NCI-H526 (cell line): ENCODE measurements at regions not wholly inside any gene's neighbourhood (a gene's known extent, or its start where the extent isn't known, plus 50 kb on each side); places are given as distances from the start of the nearest gene placed in this dataset.
A peak's percentile ranks its signal among the peaks of the same experiment; 100 is the strongest.

Source experiments
- DNase-seq, 2 experiments: peaks; one replicate each; lab custom pipeline; 2025; lab: John Stamatoyannopoulos, UW

DNA sequence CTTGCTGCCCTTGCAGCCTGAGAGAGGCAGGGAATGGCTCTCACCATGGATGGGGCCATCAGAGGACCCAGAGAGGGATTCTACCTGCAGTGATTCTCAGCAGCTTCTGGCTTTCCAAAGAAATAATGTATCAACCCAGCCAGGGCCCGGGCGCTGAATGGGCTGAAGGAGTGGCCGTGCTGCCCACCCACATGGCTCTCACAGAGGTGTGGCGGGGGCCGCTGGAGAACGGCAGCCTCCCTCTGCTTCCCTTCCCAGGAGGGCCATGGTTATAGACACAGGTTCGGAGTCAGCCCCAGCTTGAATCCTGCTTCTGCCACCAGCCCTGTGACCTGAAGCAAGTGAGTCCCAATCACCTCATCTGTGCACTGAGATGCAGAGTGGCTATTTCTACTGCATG lies 82.7 kb downstream of the THAP12 start:
- no peak for DNase-seq

DNA sequence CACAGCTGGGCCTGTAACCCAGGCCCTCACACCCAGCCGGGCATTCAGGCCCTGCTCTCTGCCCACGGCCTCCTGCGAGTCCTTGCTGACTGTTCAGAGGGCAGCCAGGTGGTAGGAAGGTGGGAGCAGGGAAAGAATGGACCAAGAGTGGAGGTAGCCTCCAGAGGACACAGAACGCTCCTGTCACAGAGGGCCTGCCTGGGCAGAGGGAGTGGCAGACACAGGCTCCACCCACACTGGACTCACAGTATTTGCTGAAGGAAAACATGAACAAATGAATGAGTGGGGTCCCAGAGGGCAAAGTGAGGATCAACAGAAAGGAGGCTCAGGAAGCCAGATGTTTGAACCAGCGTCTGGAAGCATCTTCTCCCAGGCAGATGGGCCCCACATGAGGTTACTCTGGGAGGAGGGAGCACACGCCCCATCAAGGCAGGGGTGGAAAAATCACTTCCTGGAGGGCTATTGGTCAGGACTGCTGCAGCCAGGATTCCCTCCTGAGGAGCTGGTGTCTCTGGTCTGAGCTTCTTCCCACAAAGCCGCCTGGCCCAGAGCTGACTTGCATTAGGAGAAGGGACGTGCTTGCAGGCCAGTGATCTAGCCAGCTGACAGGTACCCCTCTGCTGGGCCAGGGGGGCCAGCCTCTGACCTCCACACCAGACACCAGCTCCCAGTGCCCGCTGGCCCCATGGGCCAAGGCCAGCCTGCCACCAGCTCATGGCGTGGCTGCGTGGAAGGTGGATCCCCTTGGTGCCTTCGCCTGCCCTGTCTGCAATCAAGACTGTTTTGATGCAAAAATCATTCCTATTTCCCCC lies 84.0 kb downstream of the THAP12 start:
- DNase-seq = no peak

DNA sequence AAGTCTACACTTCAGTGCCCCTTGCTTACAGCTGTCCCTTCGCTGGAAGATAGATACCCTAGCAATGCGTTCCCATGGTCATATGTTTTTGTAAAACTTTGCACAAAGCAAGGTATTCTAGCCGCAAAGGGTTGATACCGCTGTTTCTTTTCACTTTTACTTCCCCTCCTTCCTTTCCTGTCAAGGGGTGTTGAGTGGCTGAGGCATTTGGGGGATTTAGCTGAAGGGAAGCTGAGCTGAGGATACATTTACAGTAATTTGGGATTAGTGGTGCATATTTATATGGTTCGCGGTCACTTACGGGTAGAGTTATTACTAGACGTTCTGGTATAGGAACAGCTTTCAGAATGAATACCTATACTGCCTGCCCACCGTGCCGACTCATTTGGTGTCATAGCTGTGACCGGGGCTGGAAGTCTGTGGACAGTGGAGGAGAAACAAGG lies 86.9 kb upstream of the WNT11 start:
- no peak for DNase-seq

DNA sequence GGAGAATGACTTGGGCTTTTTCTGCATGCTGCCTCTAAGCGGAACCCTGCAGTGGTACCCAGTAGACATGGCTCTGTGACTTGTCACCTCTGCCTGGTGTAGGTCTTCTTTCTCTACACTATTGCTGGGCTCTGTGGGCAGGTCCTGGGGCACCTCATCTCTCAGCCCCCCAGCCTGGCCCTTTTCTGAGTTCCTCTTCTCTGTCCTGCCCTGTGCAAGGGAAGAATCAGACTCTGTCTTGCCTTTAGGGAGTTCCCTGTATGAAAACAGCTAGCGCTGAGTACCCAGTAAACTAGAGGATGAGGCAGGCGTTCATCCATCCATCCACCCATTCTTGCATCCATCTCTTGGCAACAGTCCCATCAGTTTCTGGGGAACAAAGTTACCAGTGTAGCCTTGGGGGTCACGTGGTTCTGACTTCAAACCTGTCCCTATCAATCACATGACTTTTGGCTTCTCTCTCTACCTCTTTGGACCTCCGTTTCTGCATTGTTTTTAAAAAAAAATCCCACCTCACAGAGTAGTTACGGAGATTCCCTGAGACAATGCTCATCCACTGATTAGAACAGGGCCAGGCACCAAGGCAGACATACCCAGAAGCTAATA lies 86.4 kb upstream of the WNT11 start:
- DNase-seq = no peak

DNA sequence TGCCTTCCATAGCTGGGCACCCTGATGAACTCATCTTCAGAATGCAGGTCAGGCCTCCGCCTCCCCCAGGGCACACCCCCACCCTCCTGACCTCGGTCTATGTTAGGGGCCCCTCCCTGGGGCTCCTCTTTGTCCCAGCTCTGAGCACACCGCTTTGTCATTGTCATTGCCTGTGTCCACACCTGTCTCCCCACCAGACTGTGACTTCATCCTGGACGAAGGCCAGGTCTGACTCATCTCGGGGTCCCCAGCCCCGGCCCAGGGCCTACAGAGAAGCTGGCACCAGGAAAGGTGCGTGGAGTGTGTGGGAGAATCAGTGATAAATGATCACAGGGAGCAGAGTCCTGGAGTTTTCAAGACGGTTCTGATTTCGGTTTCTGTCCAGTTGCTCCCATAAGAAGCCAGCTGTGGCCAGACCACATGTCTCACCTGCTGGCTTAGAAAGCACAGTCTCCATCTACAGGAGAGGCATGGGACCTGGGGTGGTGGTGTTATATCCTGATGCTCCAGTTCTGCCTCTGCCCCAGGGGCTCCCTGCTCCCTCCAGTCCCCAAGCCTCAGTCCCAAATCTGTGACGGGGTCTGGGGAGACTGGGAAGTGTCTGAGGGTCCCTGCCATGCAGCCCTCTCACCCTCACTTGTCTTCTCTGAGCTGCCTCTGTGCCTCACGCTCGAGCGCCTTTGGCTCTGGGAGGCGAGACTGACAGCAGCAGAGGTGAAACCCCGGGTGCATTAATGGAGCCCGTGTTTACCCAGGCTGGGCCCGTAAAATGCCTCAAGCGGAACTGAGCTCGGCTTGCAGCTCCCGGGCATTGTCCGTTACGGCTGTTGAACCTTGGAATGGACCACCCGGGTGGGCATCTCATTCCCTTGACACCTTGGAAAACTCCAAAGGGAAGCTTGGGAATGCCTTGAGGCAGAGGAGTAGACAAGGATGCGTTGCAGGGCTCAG lies 85.5 kb upstream of the WNT11 start:
- peak in 1 of 2 experiments; percentile 53 for DNase-seq

DNA sequence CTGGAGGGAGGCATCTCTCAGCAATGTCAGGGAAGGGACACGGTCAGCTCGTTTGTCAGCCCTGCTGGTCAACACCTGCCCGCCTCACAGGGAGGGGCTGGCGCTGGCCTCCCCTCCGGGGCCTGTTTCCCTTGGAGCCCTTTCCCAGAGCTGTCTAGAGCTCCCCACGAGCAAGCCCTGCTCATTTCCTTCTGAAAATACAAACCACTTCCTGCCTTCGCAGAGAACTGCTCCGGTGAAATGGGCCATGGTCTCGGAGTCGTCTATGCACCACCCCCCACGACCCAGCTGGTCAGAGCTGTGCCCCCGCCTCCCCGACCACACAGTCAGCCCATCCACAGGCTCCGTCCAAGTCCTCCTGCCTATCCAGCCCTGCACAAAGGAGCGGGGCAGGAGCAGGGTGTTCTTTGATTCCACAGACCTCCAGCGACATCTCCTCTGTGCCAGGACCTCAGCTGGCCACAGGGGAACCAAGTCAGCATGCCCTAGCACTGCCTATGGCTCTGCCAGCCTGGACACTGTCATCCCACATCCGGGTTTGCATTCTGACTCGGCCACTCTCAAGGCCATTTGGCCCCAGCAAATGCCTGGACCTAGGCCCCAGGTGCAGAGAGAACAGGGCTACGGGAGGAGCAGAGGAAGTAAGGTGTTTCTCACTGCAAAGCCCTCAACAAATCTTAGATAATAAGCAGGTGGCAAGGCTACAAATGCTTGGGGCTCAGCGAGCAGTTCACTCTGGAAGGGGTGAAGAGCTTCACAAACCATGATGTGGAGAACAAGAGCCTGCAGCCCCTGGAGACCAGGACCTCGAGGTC lies 82.1 kb upstream of the WNT11 start:
- no peak for DNase-seq

DNA sequence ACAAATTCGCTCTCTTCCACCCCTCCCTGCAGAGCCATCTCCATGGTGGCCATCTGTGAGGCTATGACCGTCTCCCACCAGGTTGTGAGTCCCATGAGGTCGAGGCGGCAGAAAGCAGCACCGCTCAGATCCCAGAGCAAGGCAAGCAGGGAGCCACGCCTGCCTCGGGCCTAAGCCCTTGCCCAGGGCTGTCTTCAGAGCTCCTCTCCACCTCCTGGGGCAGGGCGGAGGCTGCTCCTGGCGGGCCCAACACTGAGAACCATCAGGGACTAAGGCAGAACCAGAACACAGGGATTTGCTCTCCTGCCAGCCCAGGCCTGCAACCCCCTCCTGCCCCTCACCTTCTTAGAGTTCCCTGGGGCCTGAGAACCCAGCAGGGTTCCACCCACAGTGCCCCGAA lies 80.9 kb upstream of the WNT11 start:
- DNase-seq = no peak

DNA sequence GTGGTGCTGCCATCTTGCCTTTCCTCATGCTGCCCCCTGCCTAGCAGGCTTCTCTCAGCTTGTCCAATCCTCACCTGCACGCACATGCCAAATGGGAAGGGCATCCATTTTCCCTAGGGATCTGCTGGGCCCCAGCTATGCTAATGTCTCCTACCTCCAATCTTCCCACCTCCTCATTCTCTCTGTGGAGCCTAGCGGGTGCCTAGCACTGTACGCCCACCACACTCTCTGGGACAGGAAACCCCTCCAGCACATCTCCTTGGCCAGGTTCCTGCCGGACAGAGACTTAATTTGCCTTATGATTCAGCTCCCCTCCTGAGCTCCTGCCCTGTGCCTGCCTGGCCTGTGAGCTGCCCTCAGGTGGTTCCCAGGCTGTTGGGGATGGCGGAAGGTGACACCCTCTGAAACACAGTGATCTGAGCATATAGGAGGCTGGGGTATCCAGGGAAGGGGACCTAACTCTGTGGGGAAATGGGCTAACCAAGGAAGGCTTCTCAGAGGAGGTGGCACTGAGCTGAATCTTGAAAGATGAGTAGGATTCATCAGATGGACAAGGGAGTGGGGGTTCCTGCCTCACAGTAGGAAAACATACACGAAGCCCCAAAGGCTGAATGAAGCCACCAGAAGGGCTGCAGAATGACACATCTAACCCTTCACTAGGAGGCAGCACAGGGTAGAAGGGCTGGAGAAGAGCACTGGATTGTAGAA lies 79.2 kb upstream of the WNT11 start:
- DNase-seq = peak in 1 of 2 experiments; percentile 26

DNA sequence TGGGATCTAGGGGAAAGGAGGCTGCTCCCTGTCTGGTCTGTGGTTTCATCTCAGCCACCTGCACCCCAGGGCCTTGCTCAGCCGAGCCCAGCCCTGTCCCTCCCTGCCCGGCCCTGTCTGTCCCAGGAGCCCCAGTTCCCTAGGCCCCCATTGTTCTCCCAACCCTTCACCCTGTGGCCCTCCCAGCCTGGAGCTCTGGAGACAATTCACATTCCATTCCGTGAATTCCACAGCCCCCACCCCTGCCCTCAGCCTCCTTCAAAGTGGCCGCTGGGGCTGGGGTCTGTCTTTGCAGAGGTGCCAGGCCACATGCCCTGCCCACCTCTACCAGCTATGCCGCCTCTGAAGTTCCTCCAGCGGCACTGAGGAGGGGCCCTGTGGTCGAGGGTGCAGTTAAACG lies 77.9 kb upstream of the WNT11 start:
- DNase-seq = no peak

DNA sequence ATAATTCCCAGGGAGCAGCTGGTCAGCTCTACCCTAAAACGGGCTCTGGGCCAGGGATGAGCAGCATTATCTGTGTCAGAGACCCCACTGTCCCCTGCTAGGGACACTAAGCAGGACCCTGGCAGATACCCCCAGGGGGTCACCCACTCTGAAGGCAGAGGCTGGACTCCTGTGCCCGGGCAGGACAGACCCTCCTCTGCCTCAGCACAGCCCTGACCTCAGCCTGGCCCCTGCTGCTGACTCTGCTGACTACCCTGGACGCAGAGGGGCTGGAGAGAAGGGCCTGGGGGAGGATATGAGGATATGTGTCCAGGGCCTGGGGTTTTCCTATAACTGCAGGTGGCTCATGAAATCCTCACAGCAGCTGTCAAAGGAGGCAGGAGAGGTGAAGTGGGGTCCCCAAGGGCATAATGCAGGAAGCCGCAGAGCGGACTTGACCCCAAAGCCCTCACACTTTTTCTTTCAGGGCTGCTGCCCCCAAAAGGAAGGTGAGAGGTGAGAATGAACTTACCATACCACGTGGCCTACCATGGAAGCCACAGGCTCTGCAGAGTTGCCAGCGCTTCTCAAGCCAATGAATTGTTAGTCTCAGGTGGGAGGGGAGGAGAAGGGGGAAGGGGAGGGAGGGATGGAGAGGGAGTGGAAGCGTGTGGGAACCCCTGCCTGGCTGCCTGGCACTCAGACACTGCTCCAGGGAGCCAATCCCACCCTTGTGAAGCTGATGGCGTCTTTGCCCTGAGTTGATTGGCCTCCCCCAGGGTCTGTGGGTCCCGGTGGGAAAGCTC lies 76.7 kb upstream of the WNT11 start:
- DNase-seq = no peak

DNA sequence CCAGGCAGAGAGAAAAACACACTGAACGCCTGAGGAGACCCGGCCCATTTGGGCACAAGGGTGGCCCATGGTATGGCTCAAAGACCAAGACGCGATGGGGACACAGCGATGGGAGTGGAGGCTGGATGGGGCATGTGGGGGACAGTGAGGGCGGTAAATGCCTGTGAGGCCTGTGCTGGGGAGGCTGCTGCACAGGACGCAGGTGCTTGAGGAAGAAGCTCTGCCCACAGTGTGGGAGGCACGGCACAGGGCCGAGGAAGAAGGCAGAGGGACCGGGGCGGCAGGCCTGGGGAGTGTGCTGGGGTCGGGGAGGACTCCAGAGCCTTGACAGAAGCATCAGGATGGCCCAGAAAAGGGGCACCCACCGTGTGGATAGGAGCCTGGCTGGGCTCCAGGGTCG lies 75.9 kb upstream of the WNT11 start:
- DNase-seq = no peak

DNA sequence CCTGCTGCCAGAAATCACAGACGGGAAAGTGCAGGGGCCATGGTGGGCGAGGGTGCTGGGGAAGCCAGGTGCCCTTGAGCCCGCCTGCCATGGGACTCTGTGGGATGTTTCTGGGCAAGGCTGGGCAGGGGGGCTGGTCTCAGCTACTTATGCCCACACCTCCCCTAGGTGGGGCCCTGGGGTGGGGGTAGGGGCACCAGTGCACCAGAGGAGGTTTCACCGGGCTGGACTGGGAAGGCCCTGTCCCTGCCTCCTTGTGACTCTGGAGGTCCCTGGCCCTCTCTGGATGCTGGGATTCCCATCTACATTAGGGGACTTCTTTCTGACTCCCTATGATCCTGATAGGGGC lies 75.2 kb upstream of the WNT11 start:
- DNase-seq = no peak

DNA sequence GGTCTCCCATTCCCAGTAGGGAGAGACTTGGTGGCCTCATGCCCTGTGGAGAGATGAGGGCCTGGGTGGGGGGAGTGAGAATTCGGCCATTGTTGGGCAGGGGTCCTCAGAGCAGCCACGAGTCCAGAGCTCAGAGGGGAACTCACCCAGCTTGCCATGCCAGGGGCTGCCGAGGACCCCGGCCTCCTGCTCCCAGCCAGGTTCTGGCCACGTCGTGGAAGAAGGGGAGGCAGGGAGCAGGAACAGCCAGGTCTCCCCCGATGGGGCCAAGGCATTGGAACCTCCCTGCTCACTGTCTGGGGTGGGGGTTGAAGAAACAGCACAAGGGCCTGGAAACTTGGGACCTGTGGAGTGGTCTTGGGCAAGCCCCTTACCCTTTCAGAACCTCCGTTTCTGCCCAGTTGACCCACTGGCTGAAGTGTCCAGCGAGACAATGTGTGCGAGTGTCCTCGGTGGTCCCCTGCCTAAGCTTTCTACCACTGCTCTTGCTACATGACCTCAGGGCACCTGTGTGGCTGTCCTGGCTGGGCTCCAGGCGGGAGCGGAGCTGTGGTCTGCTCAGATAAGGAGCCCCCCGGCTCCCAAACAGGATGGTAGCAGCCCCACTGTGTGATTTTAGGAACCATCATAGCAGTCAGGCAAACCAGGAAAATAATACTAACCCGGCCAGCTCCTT lies 74.7 kb upstream of the WNT11 start:
- DNase-seq = no peak

DNA sequence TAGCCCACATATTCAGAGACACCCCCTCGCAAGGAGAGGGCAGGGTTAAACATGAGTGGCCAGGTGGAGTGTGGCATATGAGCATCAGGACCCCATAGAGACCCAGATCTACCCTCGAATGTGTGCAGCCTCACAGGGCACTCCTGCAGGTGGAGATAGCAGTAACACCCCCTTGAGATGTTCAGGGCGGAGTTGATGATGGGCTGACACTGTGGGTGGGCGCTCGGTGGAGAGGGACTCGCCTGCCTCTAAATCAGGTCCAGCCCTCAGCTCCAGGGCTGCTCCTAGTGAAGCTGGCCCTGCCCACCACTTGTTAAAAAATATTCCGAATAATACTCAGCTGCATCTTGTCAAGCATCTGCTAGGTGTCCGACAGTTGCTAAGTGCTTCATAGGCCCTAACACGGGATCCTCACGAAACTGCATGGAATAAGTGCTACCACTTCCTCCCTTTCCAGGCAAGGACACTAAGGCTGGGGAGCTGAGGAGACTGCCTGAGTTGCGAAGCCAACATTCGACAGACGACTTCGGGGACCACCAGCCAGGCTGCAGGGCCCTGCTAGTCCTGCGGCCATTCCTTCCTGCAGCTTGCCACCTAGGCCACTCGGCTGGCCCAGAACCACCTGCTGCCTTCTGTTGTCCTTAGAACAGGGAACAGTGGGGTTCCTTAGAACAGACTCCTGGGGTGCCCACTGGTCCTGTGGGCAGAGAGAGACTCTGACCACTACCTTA lies 74.0 kb upstream of the WNT11 start:
- no peak for DNase-seq

DNA sequence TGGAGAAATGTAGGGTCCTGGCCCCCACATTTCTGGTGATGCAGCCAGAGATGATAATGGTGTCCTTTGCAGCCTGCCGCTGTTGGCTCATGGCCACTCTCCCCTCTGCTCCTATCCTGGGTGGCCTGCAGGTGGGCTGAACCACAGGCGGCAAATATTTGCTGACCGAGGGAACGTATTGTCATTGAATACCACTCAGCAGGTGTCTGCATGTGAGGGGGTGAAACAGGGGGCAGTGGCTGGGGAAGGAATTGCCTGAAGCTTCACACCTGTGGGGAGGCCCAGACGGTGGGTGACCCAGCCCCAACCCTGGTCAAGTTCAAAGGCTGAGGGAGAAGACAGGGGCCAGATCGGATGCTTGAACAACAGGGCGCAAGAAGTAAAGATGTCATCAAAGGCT lies 73.3 kb upstream of the WNT11 start:
- no peak for DNase-seq

DNA sequence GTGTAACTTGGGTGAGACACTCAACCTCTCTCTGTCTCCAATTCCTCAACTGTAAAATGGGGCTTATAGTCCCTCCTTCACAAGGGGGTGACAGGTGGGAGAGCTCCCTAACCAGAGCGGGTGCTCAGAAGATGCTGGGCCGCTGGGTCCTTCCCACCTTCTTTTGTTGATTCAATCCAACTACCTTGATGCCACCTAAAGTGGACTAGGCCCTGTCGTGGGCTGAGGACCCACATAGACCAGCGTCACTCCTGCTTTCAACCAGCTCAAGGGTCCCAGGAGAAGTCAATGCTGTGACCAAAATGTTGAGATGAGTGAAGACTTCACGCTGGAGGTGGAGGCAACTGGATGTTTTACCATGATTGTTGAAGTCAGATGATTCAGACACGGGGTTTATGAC lies 72.7 kb upstream of the WNT11 start:
- DNase-seq = no peak

DNA sequence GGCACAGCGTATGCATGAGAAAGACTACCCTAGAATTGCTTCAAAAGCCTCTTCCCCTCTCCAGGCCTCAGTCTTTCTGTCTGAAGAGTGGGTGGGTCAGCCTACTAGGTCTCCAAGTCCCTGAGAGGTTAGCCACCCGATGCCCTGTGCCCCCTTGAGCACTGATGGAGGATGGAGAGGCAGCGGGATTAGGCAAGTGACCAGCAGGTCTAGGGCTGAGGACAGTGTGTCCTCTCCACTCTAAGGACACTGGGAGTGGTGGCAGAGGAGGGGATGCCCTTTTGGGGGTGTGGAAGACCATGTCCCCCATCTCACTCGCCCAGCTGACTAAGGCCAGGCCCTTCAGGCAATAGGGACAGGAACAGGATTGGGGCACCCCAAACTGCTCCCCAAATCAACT lies 72.2 kb upstream of the WNT11 start:
- DNase-seq = no peak

DNA sequence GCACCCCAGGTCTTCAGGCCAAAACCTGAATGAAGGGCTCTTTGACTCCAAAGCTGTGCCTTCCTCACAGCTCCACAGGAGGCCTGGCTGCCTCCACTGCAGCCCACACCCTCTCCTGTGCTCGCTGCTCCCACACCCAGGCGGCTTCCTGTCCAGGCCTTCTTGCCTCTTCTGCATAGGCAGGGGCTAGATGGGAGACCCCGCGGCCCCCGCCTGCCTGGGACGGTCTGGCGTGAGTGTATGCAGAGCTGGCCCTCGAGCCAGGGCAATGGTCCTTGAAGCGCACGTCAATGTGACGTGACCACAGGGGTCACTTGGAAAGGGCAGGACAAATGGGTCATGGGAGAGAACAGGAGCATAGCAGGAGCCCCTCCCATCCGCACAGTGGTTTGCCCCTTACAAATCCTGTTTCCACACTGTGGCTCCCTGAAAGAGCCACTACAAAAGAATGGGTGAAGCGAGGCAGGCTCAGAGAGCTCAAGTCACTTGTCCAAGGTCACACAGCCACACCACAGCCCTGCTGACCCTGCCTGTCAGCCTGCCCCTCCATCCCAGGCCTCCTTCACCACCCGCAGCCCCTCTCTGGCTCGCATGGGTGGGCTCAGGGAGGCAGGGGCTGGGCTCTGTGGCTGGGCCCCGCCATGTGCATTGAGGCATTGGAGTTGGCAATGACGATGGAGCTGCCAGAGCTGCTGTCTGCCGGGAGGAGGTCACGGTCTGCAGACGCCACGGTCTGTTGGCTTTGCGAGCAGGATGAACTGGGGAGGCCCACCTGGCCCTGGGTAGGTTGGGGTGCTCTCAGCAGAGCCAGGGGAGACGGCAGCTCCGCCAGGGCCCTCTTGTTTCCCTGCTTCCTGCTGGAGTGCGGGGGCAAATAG lies 71.2 kb upstream of the WNT11 start:
- no peak for DNase-seq
